IPS-15b (cell line): ENCODE measurements at regions not wholly inside any gene's neighbourhood (a gene's known extent, or its start where the extent isn't known, plus 50 kb on each side); places are given as distances from the start of the nearest gene placed in this dataset.

Experiments used
- H3K27me3 ChIP-seq: one replicate; pipeline ENCODE4 v1.6.1; 2013; ENCODE audit warnings: low read length; ENCODE audit not compliant: control insufficient read depth, insufficient read depth
- H3K36me3 ChIP-seq: one replicate; pipeline ENCODE4 v1.6.1; 2013; ENCODE audit warnings: low read length; ENCODE audit not compliant: control insufficient read depth, insufficient read depth
- H3K4me1 ChIP-seq: one replicate; pipeline ENCODE4 v1.6.1; 2013; ENCODE audit warnings: mild to moderate bottlenecking, low read length; ENCODE audit not compliant: control insufficient read depth, insufficient read depth
- H3K4me3 ChIP-seq: one replicate; pipeline ENCODE4 v1.5.1; 2013; ENCODE audit warnings: low read depth, low read length
- H3K9ac ChIP-seq: one replicate; pipeline ENCODE4 v1.6.1; 2013; ENCODE audit warnings: low read depth, mild to moderate bottlenecking, low read length
- H3K9me3 ChIP-seq: one replicate; pipeline ENCODE4 v1.6.1; 2013; ENCODE audit warnings: mild to moderate bottlenecking, low read length; ENCODE audit not compliant: control insufficient read depth, insufficient read depth

DNA sequence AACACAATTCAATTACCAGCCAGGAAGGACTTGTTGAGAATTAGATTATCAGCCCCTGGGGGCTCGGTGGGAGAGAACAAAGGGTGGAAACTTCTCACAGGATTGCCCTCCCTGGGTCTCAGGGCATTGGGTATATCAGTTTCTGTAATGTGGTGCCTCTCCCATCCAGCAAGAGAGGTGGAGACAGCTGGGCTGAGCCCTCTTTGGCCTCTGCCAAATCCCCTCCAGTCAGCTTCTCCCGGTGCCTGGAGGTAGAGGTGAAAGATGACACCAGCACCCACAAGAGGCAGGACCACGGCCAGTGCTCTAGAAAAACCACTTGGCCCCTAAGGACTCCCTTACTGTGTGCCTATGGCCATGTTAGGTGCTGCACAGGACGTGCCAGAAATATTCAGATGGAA lies 179.7 kb downstream of the HAUS1 start:
- no peak overlapping the region for H3K4me3 ChIP-seq
- no peaks in the 10 kb centered on the region for H3K36me3 ChIP-seq
- H3K27me3 ChIP-seq, result no peaks in the 10 kb centered on the region
- no peak overlapping the region for H3K9ac ChIP-seq
- H3K9me3 ChIP-seq, result no peaks in the 10 kb centered on the region
- peaks cover 11% of the 10 kb centered on the region for H3K4me1 ChIP-seq

DNA sequence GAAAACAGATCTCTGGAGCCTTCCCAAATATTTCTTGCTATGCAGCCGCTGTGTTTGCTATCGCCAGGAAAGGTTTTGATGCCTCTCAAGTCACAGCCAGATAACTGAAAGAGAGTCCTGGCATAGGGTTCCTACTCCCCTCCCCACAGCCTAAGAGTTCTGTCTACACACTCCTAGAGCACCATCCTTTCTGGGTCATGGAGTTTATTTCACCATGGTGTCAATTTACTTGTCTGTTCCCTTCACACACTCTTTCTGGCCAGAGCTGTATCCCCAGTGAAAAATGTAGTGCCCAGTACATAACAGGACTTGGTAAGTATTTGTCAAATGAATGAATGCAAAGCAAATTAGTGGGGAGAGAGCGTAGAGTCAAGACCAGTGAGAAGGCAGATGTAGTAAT lies 185.3 kb downstream of the HAUS1 start:
- no peak overlapping the region for H3K4me3 ChIP-seq
- no peak overlapping the region for H3K9ac ChIP-seq
- no peaks in the 10 kb centered on the region for H3K27me3 ChIP-seq
- no peaks in the 10 kb centered on the region for H3K9me3 ChIP-seq
- no peaks in the 10 kb centered on the region for H3K36me3 ChIP-seq
- H3K4me1 ChIP-seq, result peaks cover 3% of the 10 kb centered on the region

DNA sequence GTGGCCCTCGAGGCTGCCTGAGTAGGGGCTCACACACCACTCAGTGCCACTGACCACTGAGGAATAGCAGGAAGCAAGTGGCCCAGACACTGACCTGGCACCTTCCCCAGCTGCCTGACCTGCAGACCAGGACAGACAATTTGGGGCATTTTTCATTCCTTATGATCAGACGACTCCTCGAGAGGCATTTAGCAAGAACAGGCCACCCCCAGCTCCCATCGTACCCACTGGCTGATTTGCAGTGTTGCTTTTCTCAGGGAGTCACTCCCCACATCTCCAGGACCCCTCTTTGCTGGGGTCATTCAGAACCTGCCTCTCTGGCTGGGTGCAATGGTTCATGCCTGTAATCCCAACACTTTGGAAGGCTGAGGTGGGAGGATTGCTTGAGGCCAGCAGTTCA lies 185.7 kb downstream of the HAUS1 start:
- no peak overlapping the region for H3K9ac ChIP-seq
- H3K36me3 ChIP-seq, result no peaks in the 10 kb centered on the region
- no peaks in the 10 kb centered on the region for H3K9me3 ChIP-seq
- no peak overlapping the region for H3K4me3 ChIP-seq
- H3K27me3 ChIP-seq, result no peaks in the 10 kb centered on the region
- peaks cover 3% of the 10 kb centered on the region for H3K4me1 ChIP-seq

DNA sequence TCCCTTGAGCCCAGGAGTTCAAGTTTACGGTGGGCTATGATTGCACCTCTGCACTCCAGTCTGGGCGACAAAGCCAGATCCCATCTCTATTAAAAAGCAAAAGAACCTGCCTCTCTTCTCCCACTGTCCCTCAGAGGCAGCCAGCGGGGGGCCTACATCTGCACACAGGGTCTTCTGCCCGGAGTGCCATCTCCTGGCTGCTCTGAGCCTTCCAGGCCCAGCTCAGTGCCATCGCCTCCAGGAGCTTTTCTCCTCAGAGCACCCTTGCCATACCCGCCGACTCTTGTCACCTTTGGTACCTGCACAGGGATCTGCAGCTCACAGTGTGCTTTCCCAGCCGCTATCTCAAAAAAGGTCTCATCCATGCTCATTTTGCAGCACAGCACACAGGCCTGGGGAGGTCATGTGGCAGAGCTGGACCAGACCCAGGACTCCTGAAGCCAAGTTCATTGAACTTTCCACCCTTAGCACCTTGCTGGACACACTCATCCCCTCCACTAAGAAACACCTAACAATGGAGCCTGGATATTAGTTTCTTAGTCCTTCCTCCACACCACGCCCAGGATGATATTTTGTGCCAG lies 186.3 kb downstream of the HAUS1 start:
- no peak overlapping the region for H3K9ac ChIP-seq
- no peak overlapping the region for H3K4me3 ChIP-seq
- peaks cover 3% of the 10 kb centered on the region for H3K4me1 ChIP-seq
- no peaks in the 10 kb centered on the region for H3K9me3 ChIP-seq
- no peaks in the 10 kb centered on the region for H3K36me3 ChIP-seq
- H3K27me3 ChIP-seq, result no peaks in the 10 kb centered on the region

DNA sequence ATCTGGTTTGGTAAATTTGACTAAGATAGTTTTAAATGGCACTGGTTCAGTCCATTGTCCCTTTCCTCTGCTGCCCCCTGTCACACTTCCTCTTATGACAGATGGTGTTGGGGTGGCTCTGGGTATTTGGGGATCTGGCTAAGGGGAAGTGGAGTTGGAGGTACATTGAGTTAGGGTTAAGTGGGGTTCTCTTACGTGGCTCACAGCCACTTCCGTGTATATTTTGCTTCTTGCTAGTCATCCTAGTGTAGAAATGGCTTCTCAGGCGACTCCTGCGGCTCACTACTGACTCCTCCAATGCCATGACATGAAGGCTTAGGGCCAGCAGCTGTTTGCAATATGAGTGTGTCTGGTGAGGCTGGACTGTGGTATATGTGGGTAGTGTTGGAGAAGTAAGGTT lies 187.0 kb downstream of the HAUS1 start:
- no peak overlapping the region for H3K4me3 ChIP-seq
- no peaks in the 10 kb centered on the region for H3K36me3 ChIP-seq
- no peaks in the 10 kb centered on the region for H3K9me3 ChIP-seq
- H3K9ac ChIP-seq, result no peak overlapping the region
- peaks cover 3% of the 10 kb centered on the region for H3K4me1 ChIP-seq
- no peaks in the 10 kb centered on the region for H3K27me3 ChIP-seq

DNA sequence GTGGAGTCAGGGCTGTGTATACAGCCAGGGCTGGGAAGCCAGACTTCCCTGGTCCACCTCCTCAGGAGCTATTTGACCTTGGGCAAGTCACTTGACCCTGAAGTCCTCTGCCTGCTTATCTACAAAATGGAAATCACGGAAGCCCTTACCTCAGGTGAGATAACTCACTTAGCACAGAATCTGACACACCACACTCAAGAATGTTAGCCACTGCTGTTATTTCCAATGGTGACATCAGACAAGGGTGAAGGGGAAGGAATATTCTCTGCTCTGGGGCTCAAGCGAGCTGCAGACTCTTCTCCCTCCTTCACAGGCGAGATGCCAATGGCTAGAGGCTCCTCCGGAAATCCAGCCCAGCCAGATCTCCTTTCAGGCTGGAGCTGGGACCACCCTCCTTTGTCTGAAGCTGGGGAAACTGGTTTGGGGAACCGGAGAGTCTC lies 189.6 kb downstream of the HAUS1 start:
- Histone ChIP-seq H3K4me3 (no peak overlapping the region), H3K27me3 (no peaks in the 10 kb centered on the region), H3K9ac (no peak overlapping the region), H3K36me3 (no peaks in the 10 kb centered on the region), H3K9me3 (no peaks in the 10 kb centered on the region), H3K4me1 (peaks cover 3% of the 10 kb centered on the region)

DNA sequence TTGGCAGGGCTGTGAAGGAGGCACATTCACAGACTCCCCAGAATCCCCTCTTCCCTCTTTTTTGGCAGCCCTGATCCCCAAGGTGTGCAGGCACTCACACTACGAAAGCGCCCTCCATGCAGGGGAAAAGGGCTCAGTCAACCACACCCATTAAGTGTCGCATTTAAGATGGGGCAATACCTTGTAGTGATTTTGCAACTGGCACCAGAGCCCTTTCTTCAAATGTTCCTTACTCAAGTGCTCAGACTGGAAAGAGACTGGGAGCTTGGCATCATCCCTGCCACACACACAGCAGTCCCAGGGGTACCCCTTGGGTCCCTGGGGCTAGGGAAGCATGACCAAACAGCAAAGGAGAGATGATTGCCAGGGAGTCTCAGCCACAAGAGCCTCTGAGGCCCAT lies 190.1 kb downstream of the HAUS1 start:
- Histone ChIP-seq H3K36me3 (no peaks in the 10 kb centered on the region), H3K4me3 (no peak overlapping the region), H3K9me3 (no peaks in the 10 kb centered on the region), H3K27me3 (no peaks in the 10 kb centered on the region), H3K9ac (no peak overlapping the region), H3K4me1 (peaks cover 3% of the 10 kb centered on the region)

DNA sequence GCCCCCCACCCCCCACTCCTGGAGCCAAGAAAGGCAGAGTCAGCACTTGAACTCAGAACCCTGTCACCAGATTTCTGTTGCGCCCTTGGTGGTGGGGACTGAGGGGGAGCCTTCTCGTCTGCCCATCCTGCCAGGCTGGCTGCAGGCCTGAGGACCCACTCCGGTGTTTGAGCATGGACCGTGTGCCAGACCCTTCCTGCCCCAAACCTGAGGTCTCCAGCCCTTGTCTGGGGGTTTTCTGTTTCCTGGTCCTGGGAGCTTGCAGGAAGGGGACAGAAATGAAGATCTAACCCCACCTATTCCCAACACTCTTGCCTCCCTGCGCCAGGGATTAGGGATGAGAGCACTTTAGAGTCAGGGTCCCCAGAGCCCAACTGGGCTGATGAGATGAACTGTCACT lies 190.6 kb downstream of the HAUS1 start:
- Histone ChIP-seq H3K4me3 (no peak overlapping the region), H3K9ac (no peak overlapping the region), H3K9me3 (no peaks in the 10 kb centered on the region), H3K4me1 (peaks cover 3% of the 10 kb centered on the region), H3K36me3 (no peaks in the 10 kb centered on the region), H3K27me3 (no peaks in the 10 kb centered on the region)

DNA sequence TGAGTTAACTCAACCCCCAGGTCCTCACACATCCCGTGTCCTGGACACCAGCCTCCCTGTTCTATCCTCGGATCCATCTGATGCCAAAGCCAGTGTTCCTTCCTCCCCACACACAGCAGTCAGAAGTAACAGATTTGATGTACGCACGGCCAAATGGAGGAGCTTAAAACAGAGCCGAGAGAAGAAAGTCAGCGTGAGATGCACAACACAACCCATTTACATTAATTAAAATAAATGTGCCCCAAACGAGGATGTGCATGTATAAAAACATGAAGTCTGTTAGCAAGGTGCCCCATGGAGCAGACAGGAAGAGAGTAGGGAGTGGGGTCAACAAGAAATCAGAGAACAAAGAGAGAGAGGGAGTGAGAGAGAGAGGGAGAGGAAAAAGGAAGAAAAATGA lies 191.2 kb downstream of the HAUS1 start:
- no peaks in the 10 kb centered on the region for H3K36me3 ChIP-seq
- H3K27me3 ChIP-seq, result no peaks in the 10 kb centered on the region
- peaks cover 3% of the 10 kb centered on the region for H3K4me1 ChIP-seq
- H3K9ac ChIP-seq, result no peak overlapping the region
- H3K9me3 ChIP-seq, result no peaks in the 10 kb centered on the region
- H3K4me3 ChIP-seq, result no peak overlapping the region

DNA sequence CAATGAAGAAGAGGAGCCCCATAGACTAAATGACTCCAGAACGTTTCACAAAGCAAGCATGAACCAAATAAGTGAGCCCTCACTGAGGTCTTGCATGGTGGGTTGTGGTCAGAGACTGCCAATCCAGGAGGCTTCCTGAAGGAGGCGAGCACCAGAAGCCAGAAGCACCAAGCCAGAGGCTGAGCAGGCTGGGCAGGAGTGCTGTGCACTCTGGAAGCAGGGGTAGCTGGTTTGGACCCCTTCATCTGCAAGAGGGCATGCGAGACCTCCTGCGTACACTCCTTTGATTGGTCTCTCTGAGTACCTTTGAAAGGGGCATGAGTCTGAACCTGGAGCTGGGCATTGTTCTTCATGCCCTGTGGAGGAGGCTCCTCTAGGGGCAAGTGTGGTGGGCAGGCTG lies 192.5 kb downstream of the HAUS1 start:
- no peak overlapping the region for H3K4me3 ChIP-seq
- H3K9ac ChIP-seq, result no peak overlapping the region
- H3K9me3 ChIP-seq, result no peaks in the 10 kb centered on the region
- no peaks in the 10 kb centered on the region for H3K36me3 ChIP-seq
- H3K27me3 ChIP-seq, result no peaks in the 10 kb centered on the region
- peaks cover 3% of the 10 kb centered on the region for H3K4me1 ChIP-seq

DNA sequence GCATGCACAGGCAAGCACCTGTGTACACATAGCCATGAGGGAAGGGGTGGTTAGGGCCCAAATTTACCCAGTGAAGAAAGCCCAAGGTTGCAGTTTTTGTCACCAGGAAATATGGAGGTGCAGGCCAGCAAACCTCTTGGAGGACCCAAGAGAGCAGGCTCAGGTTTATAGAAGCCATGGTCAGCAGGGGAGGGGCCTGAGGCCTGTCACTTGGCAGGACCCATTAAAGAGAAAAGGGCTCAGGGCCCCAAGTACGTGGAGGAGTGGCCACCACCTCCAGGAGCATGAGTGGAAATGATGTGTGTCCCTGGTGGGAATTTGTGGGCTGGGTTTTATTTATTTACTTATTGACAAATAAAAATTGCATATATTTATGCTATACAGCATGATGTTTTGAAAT lies 192.9 kb downstream of the HAUS1 start:
- no peak overlapping the region for H3K9ac ChIP-seq
- H3K4me3 ChIP-seq, result no peak overlapping the region
- no peaks in the 10 kb centered on the region for H3K9me3 ChIP-seq
- H3K4me1 ChIP-seq, result peaks cover 3% of the 10 kb centered on the region
- no peaks in the 10 kb centered on the region for H3K36me3 ChIP-seq
- no peaks in the 10 kb centered on the region for H3K27me3 ChIP-seq

DNA sequence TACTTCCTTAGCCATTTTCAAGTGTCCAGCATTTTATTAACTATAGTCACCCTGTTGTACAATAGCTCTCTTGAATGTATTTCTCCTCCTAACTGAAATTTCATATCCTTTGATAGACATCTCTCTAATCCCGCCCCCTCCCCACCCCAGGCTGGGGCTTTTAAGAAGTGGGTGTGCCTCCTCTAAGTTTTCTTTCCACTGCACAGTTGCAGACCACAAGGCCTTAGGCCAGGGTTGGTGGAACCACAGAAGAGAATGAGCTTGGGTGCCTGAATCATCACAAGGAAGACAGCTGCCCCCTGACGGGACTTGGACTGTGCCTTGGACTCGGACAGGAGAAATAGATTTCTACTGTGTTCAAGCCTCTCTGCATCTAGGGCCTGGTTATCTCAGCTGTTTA lies 193.4 kb downstream of the HAUS1 start:
- peaks cover 3% of the 10 kb centered on the region for H3K4me1 ChIP-seq
- H3K4me3 ChIP-seq, result no peak overlapping the region
- H3K9ac ChIP-seq, result no peak overlapping the region
- no peaks in the 10 kb centered on the region for H3K36me3 ChIP-seq
- no peaks in the 10 kb centered on the region for H3K9me3 ChIP-seq
- no peaks in the 10 kb centered on the region for H3K27me3 ChIP-seq
